ENCODE measurements at regions not wholly inside any gene's neighbourhood (a gene's known extent, or its start where the extent isn't known, plus 50 kb on each side); places are given as distances from the start of the nearest gene placed in this dataset.
"Not testable (repeated sequence)": the region's sequence is repeated elsewhere in the genome, so short reads cannot be mapped to it uniquely, and the experiment has no call there.

DNA sequence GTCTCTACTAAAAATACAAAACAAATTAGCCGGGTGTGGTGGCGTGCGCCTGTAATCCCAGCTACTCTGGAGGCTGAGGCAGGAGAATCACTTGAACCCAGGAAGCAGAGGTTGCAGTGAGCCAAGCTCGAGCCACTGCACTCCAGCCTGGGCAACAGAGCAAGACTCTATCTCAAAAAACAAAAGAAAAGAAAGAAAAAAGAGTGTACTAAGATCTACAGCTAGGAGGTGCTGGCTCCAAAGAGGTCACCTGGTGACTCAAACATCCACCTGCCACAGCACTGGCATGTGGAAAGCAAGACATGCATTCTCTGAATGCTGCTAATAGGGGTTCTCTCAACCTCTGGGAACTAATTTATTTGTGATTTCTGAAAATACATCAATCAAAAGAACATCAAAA, 167.5 kb upstream of the MARCKS start:
- not testable (repeated sequence) for H3K4me1 ChIP-seq (ENCODE audit: control insufficient read depth in 2 of 2, insufficient read depth in 2 of 2, low read length in 2 of 2); H3K4me3 ChIP-seq (ENCODE audit: low read length in 2 of 2); H3K36me3 ChIP-seq (ENCODE audit: control insufficient read depth in 2 of 2, insufficient read depth in 2 of 2, low read length in 1 of 2); H3K27ac ChIP-seq (ENCODE audit: low read depth in 1 of 2, low read length in 1 of 2); H3K27me3 ChIP-seq (ENCODE audit: control insufficient read depth in 2 of 2, insufficient read depth in 1 of 2, low read length in 1 of 2); H3K9me3 ChIP-seq (ENCODE audit: control insufficient read depth in 2 of 2, insufficient read depth in 1 of 2, low read length in 1 of 2)
- 96% methylated on average over 4 of the region's 4 CpGs for WGBS
- DNase-seq (ENCODE audit: low read depth in 6 of 9, low spot score in 9 of 9): peak in 2 of 9 donors; percentile 5 to 15

DNA sequence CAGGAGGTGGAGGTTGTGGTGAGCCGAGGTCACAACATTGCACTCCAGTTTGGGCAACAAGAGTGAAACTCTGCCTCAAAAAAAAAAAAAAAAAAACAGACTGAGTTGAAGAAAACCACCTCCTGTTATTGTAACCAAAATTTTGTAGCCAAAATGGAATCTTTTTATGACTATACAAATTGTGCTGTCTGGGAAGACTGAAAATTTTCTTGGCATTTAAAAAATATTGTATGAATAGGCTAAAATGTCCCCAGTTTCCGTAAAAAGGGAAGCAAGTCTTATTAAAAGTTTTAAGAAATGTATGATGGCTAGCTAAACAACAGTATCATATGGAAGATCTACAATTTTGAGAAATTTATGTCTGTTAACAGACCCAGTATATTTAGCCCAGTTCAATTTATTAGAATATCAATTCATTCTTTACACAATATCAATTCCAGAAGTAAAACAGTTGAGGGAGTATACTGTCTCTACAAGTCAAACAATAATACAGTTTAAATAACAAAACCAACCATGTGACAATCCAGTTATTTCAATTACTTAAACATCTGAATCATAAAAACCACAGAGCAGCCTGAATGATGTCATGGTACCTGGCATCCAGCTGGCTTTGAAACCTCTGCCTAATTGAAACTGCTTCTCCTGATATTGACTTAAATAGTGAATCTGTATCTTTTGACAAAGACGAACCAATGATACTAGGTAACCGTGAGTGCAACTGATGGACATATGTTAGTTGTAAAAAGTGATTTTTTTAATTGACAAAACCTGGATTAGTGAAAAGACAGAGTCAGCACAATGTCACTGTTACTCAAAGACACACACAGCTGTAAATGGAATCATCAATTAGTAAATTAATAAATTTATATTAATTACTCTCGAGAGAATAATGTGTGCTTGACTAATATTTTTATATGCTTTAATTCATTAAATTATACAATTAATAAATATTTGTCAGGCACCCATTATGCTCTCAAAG, 166.6 kb upstream of the MARCKS start:
- H3K36me3 ChIP-seq (ENCODE audit: control insufficient read depth in 2 of 2, insufficient read depth in 2 of 2, low read length in 1 of 2): no peaks in the 10 kb centered on the region
- WGBS: 77% methylated on average over 5 of the region's 5 CpGs
- H3K27me3 ChIP-seq (ENCODE audit: control insufficient read depth in 2 of 2, insufficient read depth in 1 of 2, low read length in 1 of 2): no peaks in the 10 kb centered on the region
- DNase-seq (ENCODE audit: low read depth in 6 of 9, low spot score in 9 of 9): no peak
- H3K4me3 ChIP-seq (ENCODE audit: low read length in 2 of 2): no peak overlapping the region
- no peak overlapping the region for H3K27ac ChIP-seq (ENCODE audit: low read depth in 1 of 2, low read length in 1 of 2)
- no peaks in the 10 kb centered on the region for H3K9me3 ChIP-seq (ENCODE audit: control insufficient read depth in 2 of 2, insufficient read depth in 1 of 2, low read length in 1 of 2)
- no peaks in the 10 kb centered on the region for H3K4me1 ChIP-seq (ENCODE audit: control insufficient read depth in 2 of 2, insufficient read depth in 2 of 2, low read length in 2 of 2)

DNA sequence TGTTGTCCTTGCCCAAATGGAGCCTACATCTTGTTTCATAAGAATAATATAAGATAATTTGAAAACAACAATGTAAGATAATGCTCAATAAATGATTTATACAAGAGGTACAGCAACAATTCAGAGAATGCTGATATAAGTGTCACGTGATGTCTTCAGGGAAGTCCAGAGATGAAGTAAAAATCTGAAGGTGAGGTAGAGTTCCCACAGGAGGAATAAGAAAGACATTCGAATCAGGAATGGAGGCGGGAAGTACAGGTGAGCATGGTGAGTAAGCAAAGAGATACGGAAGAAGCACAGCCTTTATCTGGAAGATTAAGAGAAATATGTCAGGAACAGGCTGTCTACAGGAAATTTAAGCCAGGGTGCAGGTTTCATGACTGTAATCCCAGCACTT, 165.9 kb upstream of the MARCKS start:
- Histone ChIP-seq H3K27me3 (ENCODE audit: control insufficient read depth in 2 of 2, insufficient read depth in 1 of 2, low read length in 1 of 2) (no peaks in the 10 kb centered on the region), H3K36me3 (ENCODE audit: control insufficient read depth in 2 of 2, insufficient read depth in 2 of 2, low read length in 1 of 2) (no peaks in the 10 kb centered on the region), H3K4me1 (ENCODE audit: control insufficient read depth in 2 of 2, insufficient read depth in 2 of 2, low read length in 2 of 2) (no peaks in the 10 kb centered on the region), H3K27ac (ENCODE audit: low read depth in 1 of 2, low read length in 1 of 2) (no peak overlapping the region), H3K4me3 (ENCODE audit: low read length in 2 of 2) (no peak overlapping the region), H3K9me3 (ENCODE audit: control insufficient read depth in 2 of 2, insufficient read depth in 1 of 2, low read length in 1 of 2) (no peaks in the 10 kb centered on the region)
- no peak for DNase-seq (ENCODE audit: low read depth in 6 of 9, low spot score in 9 of 9)
- WGBS: 96% methylated on average over 4 of the region's 4 CpGs

DNA sequence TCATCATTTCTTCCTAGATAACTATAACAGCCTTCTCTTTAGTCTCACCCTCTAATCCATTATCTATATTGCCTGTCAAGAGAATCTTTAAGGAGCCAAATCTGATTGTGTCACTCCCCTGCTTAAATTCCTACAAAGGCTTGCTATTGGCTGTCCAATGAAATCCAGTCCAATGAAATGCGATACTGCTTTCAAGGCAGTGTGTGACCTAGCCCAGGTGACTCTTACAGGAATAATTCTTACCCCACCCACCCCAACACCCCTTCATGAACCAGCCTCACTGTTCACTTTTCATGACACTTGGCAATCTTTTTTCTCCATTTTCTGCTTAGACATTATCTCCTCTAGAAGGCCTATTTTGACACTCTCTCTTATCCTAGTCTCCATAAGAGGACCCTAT, 163.3 kb upstream of the MARCKS start:
- Histone ChIP-seq H3K27ac (ENCODE audit: low read depth in 1 of 2, low read length in 1 of 2) (no peak overlapping the region), H3K9me3 (ENCODE audit: control insufficient read depth in 2 of 2, insufficient read depth in 1 of 2, low read length in 1 of 2) (no peaks in the 10 kb centered on the region), H3K4me1 (ENCODE audit: control insufficient read depth in 2 of 2, insufficient read depth in 2 of 2, low read length in 2 of 2) (no peaks in the 10 kb centered on the region), H3K4me3 (ENCODE audit: low read length in 2 of 2) (no peak overlapping the region), H3K36me3 (ENCODE audit: control insufficient read depth in 2 of 2, insufficient read depth in 2 of 2, low read length in 1 of 2) (no peaks in the 10 kb centered on the region), H3K27me3 (ENCODE audit: control insufficient read depth in 2 of 2, insufficient read depth in 1 of 2, low read length in 1 of 2) (no peaks in the 10 kb centered on the region)
- no peak for DNase-seq (ENCODE audit: low read depth in 6 of 9, low spot score in 9 of 9)
- WGBS: 98% methylated on average over 1 of the region's 1 CpG

DNA sequence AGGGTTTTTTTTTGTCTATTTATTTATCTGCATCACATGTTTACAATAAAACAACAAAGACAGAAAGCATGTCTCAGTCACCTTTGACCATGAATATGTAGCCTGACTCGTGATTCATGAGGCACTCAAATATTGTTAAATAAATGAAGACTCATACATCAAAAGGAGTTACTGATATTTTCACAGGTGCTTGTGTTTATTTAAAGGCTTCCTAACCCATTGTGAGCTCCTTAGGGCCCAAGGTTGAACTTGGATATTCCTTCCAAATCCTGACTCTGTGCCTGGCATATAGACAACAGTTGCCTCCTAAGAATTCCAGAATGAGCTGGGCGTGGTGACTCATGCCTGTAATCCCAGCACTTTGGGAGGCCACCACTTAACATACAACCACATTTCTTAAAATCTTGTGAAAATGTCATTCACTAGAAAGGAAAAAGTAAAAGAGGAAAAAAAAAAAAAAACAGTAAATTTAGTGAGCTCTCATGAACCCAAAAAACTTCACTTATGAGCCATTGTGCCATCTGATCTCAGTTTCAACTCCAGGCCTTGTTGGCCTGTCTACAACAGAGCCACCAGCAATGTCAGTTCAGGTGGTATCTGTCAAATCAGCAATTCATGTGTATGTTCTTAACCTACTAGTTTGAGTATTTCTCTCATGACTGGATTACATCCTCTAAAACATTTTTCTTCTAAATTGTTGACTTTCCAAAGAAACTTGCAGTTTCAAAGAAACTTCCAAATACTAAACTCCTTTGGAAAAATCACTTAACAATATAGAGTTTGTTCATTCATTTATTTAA, 162.7 kb upstream of the MARCKS start:
- Histone ChIP-seq H3K27me3 (ENCODE audit: control insufficient read depth in 2 of 2, insufficient read depth in 1 of 2, low read length in 1 of 2) (no peaks in the 10 kb centered on the region), H3K9me3 (ENCODE audit: control insufficient read depth in 2 of 2, insufficient read depth in 1 of 2, low read length in 1 of 2) (no peaks in the 10 kb centered on the region), H3K4me3 (ENCODE audit: low read length in 2 of 2) (no peak overlapping the region), H3K27ac (ENCODE audit: low read depth in 1 of 2, low read length in 1 of 2) (no peak overlapping the region), H3K36me3 (ENCODE audit: control insufficient read depth in 2 of 2, insufficient read depth in 2 of 2, low read length in 1 of 2) (no peaks in the 10 kb centered on the region), H3K4me1 (ENCODE audit: control insufficient read depth in 2 of 2, insufficient read depth in 2 of 2, low read length in 2 of 2) (no peaks in the 10 kb centered on the region)
- DNase-seq (ENCODE audit: low read depth in 6 of 9, low spot score in 9 of 9): no peak
- 95% methylated on average over 2 of the region's 2 CpGs for WGBS

DNA sequence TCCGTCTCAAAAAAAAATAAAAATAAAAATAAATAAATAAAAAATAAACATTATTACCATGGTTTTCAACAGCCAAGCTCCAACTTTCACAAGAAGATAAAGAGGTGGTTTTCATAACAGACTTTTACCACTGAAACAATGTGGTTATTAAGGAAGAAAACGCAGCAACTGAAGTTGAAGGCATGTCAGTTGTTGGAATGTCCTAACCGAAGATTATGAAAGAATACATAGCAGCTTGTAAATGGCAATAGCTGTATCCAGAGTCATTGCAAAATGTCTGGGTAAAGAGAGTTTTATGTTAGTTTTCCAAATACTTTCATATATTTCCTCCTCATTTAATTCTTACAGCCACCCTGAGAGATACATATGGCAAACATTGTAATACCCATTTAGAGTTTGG, 161.6 kb upstream of the MARCKS start:
- Histone ChIP-seq H3K4me3 (ENCODE audit: low read length in 2 of 2) (no peak overlapping the region), H3K27me3 (ENCODE audit: control insufficient read depth in 2 of 2, insufficient read depth in 1 of 2, low read length in 1 of 2) (no peaks in the 10 kb centered on the region), H3K27ac (ENCODE audit: low read depth in 1 of 2, low read length in 1 of 2) (no peak overlapping the region), H3K9me3 (ENCODE audit: control insufficient read depth in 2 of 2, insufficient read depth in 1 of 2, low read length in 1 of 2) (no peaks in the 10 kb centered on the region), H3K36me3 (ENCODE audit: control insufficient read depth in 2 of 2, insufficient read depth in 2 of 2, low read length in 1 of 2) (no peaks in the 10 kb centered on the region), H3K4me1 (ENCODE audit: control insufficient read depth in 2 of 2, insufficient read depth in 2 of 2, low read length in 2 of 2) (no peaks in the 10 kb centered on the region)
- 98% methylated on average over 3 of the region's 3 CpGs for WGBS
- DNase-seq (ENCODE audit: low read depth in 6 of 9, low spot score in 9 of 9): no peak

DNA sequence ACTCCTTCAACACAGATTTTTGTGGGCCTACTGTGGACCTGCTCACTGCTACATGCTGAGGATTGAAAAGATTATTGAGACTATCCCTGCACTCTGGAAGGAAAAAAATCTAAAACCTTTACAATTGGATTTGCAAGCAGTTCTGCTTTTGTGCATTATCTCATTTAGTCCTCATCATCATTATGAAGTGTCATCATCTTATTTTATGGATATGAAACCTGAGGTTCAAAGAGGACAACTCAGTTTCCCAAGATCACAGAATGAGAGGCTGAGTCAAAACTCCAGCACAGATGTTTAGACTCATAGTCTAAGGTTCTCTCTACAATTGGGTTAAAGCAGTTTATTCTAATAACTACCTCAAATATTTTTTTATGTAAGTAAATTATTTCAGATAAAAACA, 160.2 kb upstream of the MARCKS start:
- DNase-seq (ENCODE audit: low read depth in 6 of 9, low spot score in 9 of 9): no peak
- Histone ChIP-seq H3K27ac (ENCODE audit: low read depth in 1 of 2, low read length in 1 of 2) (no peak overlapping the region), H3K4me1 (ENCODE audit: control insufficient read depth in 2 of 2, insufficient read depth in 2 of 2, low read length in 2 of 2) (no peaks in the 10 kb centered on the region), H3K9me3 (ENCODE audit: control insufficient read depth in 2 of 2, insufficient read depth in 1 of 2, low read length in 1 of 2) (no peaks in the 10 kb centered on the region), H3K4me3 (ENCODE audit: low read length in 2 of 2) (no peak overlapping the region), H3K36me3 (ENCODE audit: control insufficient read depth in 2 of 2, insufficient read depth in 2 of 2, low read length in 1 of 2) (no peaks in the 10 kb centered on the region), H3K27me3 (ENCODE audit: control insufficient read depth in 2 of 2, insufficient read depth in 1 of 2, low read length in 1 of 2) (no peaks in the 10 kb centered on the region)

DNA sequence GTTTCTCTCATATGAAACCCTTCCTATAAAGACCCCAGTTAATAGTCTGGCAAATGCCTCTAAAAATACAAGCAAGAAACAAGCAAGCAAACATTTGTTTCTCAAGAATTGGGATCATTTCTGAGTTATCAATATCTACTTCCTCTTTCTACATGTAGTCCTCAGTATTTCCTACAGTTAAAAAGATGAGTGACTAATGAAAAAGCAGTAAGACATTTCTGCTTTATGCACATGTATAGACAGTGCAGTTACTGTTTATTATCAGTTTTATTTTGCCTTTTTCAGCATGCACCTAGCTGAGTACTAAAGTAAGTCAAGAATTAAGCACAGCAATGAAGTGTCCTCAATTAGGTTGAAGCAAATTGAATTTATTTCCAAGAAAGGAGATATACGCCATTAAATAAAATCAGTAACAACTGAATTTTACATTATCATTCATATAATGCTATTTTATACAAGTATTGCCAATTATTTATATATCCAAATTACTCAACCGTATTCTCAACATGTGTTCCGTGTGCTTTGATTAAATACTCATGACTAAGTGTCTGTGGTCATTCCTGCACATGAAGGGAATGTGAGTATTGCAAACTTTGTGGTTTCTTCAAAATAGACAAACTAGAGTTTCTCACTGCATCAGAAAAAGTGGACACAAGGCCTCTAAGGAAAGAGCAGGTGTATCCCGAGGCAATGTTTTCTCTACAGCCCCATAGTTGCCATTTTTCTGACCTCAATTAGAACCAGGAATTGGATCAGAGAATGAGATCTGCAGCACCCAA, 159.3 kb upstream of the MARCKS start:
- Histone ChIP-seq H3K27me3 (ENCODE audit: control insufficient read depth in 2 of 2, insufficient read depth in 1 of 2, low read length in 1 of 2) (no peaks in the 10 kb centered on the region), H3K27ac (ENCODE audit: low read depth in 1 of 2, low read length in 1 of 2) (no peak overlapping the region), H3K36me3 (ENCODE audit: control insufficient read depth in 2 of 2, insufficient read depth in 2 of 2, low read length in 1 of 2) (no peaks in the 10 kb centered on the region), H3K9me3 (ENCODE audit: control insufficient read depth in 2 of 2, insufficient read depth in 1 of 2, low read length in 1 of 2) (no peaks in the 10 kb centered on the region), H3K4me3 (ENCODE audit: low read length in 2 of 2) (no peak overlapping the region), H3K4me1 (ENCODE audit: control insufficient read depth in 2 of 2, insufficient read depth in 2 of 2, low read length in 2 of 2) (no peaks in the 10 kb centered on the region)
- DNase-seq (ENCODE audit: low read depth in 6 of 9, low spot score in 9 of 9): no peak
- 93% methylated on average over 4 of the region's 4 CpGs for WGBS

DNA sequence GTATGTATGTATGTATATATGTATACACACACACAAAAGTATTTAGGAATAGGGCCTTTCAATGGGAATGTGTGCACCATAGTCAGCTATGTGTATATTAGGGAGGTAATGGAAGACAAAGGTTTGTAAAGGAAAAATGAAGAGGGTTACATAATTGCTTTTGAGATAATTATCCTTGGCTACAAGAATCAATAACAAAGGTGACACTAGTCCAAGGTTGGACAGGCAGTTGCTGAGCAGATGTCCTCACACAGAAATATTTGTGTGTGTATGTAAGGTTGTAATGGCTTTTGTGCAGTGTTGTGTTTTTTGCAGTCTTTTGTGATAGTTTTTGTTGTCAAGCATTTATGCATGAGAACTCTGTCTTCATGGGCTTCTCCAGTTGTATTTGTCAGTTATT, 157.9 kb upstream of the MARCKS start:
- Histone ChIP-seq H3K36me3 (ENCODE audit: control insufficient read depth in 2 of 2, insufficient read depth in 2 of 2, low read length in 1 of 2) (no peaks in the 10 kb centered on the region), H3K4me1 (ENCODE audit: control insufficient read depth in 2 of 2, insufficient read depth in 2 of 2, low read length in 2 of 2) (no peaks in the 10 kb centered on the region), H3K9me3 (ENCODE audit: control insufficient read depth in 2 of 2, insufficient read depth in 1 of 2, low read length in 1 of 2) (no peaks in the 10 kb centered on the region), H3K27ac (ENCODE audit: low read depth in 1 of 2, low read length in 1 of 2) (no peak overlapping the region), H3K27me3 (ENCODE audit: control insufficient read depth in 2 of 2, insufficient read depth in 1 of 2, low read length in 1 of 2) (no peaks in the 10 kb centered on the region), H3K4me3 (ENCODE audit: low read length in 2 of 2) (no peak overlapping the region)
- DNase-seq (ENCODE audit: low read depth in 6 of 9, low spot score in 9 of 9): no peak

Data from thymus (tissue), 11 donors.